HG03342 (cell line): ENCODE measurements at regions not wholly inside any gene's neighbourhood (a gene's known extent, or its start where the extent isn't known, plus 50 kb on each side); places are given as distances from the start of the nearest gene placed in this dataset.
"Not testable (repeated sequence)": the region's sequence is repeated elsewhere in the genome, so short reads cannot be mapped to it uniquely, and the experiment has no call there.

Experiments used
- ATAC-seq: cut with Tn5 transposase; IDR thresholded peaks from one replicate; pipeline ENCODE4 v1.9.1; 2021; ENCODE audit warnings: mild to moderate bottlenecking, moderate library complexity; ENCODE audit not compliant: unreplicated experiment

GRCh38 chr20:12416281-12416680 lies 498.6 kb downstream of the BTBD3 start:
- no peak for ATAC-seq

GRCh38 chr20:12433724-12434123 lies 516.0 kb downstream of the BTBD3 start:
- no peak for ATAC-seq

GRCh38 chr20:12434672-12435071 lies 517.0 kb downstream of the BTBD3 start:
- ATAC-seq, result no peak

GRCh38 chr20:12435268-12435667 lies 517.6 kb downstream of the BTBD3 start:
- ATAC-seq, result no peak

GRCh38 chr20:12453711-12454110 lies 536.0 kb downstream of the BTBD3 start:
- no peak for ATAC-seq

- no peak for ATAC-seq
Measured at GRCh38 chr20:12455148-12455547, 537.5 kb downstream of the BTBD3 start.

- ATAC-seq, result no peak
Measured at GRCh38 chr20:12458241-12458640, 540.5 kb downstream of the BTBD3 start.

- ATAC-seq, result no peak
Measured at GRCh38 chr20:12464036-12464435, 544.7 kb upstream of the SPTLC3 start.

GRCh38 chr20:12466915-12467314 lies 541.9 kb upstream of the SPTLC3 start:
- ATAC-seq, result no peak

- ATAC-seq, result no peak
Measured at GRCh38 chr20:12467758-12468157, 541.0 kb upstream of the SPTLC3 start.

GRCh38 chr20:12482661-12483060 lies 526.1 kb upstream of the SPTLC3 start:
- no peak for ATAC-seq

- no peak for ATAC-seq
Measured at GRCh38 chr20:12502443-12502842, 506.3 kb upstream of the SPTLC3 start.

- ATAC-seq, result no peak
Measured at GRCh38 chr20:12504779-12505178, 504.0 kb upstream of the SPTLC3 start.

- no peak for ATAC-seq
Measured at GRCh38 chr20:12511499-12511898, 497.3 kb upstream of the SPTLC3 start.

GRCh38 chr20:12512755-12513154 lies 496.0 kb upstream of the SPTLC3 start:
- ATAC-seq, result no peak

- no peak for ATAC-seq
Measured at GRCh38 chr20:12528104-12528503, 480.7 kb upstream of the SPTLC3 start.

- no peak for ATAC-seq
Measured at GRCh38 chr20:12528591-12529041, 480.2 kb upstream of the SPTLC3 start.

- no peak for ATAC-seq
Measured at GRCh38 chr20:12531626-12532025, 477.1 kb upstream of the SPTLC3 start.

- no peak for ATAC-seq
Measured at GRCh38 chr20:12535316-12535715, 473.5 kb upstream of the SPTLC3 start.

GRCh38 chr20:12535770-12536169 lies 473.0 kb upstream of the SPTLC3 start:
- ATAC-seq, result no peak

- ATAC-seq, result no peak
Measured at GRCh38 chr20:12554426-12554825, 454.3 kb upstream of the SPTLC3 start.

GRCh38 chr20:12555369-12555768 lies 453.4 kb upstream of the SPTLC3 start:
- no peak for ATAC-seq

GRCh38 chr20:12555849-12556248 lies 452.9 kb upstream of the SPTLC3 start:
- ATAC-seq, result not testable (repeated sequence)

GRCh38 chr20:12557224-12557623 lies 451.5 kb upstream of the SPTLC3 start:
- ATAC-seq, result no peak
